ENCODE measurements at regions not wholly inside any gene's neighbourhood (a gene's known extent, or its start where the extent isn't known, plus 50 kb on each side); places are given as distances from the start of the nearest gene placed in this dataset.
"Not testable (repeated sequence)": the region's sequence is repeated elsewhere in the genome, so short reads cannot be mapped to it uniquely, and the experiment has no call there.

DNA sequence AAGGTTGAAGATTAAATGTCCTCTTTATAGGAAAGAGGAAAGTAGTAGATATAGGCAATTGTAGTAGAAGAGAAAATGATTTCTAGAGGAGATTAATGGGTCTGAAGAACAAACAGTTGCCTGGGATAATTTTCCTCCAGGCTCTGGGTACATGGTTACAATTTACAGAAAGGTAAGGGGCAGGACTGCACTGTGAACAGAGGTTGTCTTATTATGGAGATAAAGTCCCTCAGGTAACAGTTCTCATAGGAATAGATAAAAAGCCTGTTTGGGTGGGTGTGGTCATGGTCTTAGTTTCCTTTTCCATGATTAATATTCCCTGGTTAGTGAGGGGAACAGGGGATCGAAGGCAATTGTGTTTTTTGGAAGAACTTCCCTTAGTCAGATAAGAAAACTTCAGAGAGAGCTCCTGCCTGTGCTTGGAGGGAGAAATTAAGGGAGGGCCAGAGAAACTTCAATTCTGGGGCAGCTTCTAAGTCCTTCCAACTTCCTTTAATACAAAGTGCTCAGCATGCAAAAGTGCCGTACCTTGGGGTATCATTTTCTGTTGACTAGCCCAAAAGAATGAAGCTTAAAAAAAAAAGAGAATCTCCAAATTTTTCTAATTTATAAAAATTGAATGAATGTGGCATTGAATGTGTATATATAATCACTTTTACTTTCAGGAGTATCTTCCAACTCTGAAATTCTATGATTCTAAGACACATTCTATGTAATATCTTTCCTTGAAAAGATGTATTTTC lies 295.4 kb upstream of the USP25 start:
- no peak for DNase-seq (ENCODE audit: low read depth)

DNA sequence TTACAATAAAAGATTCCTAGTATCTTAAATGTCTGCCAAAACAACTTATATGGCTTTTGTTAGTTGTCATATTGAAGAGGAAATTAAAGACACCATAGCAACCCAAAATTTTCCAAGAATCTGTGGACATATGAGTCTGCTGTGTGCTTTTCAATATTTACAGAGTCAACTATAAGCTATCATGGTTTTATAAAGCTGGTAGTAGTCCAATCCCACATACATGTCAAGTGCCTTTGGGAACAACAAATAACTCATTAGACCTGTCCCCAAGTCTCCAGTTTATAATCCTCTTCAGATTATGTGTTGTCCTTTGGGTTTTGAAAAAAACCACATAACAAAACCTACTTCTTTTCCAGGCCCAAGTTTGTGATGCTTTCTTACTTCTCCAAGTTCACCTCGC lies 293.8 kb upstream of the USP25 start:
- DNase-seq (ENCODE audit: low read depth): no peak

DNA sequence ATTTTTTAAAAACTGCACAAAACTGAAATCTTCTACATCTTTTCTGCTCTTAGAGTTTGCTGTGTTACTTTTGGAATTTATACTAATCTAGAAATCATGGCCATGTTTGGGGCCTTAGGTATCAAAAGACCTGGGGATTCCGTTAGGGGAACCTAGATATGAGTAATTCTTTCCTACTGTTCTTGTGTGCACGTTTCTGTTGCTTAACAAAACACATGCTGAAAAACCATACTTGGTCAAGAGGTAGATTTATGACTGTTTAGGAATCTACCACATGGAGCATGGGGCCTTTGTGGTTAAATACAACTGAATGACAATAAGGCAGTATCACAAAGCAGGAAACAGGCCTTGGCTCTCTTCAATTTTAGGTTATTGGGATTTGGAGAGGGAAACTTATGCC lies 291.9 kb upstream of the USP25 start:
- DNase-seq (ENCODE audit: low read depth): no peak

DNA sequence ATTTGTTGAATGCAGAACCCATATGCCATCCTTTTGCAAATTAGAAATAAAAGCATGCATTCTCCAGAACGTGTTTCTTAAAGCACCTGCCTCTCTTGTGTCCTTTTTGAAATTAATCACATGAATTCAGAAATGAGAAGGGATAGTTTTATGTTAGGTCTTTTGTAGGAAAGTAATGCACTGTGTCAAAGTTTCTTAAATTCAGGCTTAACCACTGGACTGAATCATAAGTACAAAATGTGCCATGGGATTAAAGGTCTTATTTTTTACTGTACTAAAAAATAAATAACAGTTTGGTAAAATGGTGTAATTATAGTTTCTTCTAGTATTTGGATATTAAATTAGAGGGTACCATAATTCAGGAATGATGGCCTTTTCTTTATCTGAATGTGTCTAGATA lies 290.1 kb upstream of the USP25 start:
- no peak for DNase-seq (ENCODE audit: low read depth)

DNA sequence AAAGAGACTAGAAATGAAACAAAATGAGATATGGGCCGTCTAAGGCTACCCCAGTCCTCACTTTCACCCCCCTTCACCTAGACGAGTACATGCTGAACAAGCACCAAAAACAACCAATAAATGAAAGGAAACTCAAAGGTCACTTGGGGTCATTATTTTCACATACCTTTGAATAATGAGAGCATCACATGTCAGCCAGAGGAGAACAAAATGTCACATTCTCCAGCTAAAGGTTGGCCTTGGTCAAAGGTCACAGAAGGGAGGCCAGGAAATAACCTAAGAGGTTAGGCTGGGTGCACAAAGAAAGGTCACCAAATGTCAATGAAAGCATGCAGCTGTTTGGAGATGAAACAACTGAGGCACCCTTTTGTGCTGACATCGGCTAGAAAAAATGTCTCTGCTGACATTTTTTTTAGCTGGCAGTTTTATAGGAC lies 288.7 kb upstream of the USP25 start:
- no peak for DNase-seq (ENCODE audit: low read depth)

DNA sequence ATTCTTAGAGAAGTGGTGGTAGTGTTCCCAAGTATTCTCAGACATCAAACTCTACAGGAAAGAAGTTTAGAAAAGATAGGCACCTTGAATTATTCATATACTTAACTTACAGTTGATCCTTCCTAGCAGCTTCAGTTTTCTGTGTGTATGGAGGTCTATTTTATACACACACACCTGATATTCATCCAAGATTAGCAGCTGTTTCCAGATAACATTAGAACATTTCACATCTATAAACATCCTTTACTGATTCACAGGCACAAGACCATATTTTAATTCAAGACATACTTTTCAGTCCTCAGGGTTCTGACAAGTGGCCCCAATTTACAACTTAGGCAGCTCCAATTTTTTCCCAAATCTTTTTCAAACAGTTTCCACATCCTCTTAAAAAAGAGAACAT lies 287.8 kb upstream of the USP25 start:
- DNase-seq (ENCODE audit: low read depth): no peak

DNA sequence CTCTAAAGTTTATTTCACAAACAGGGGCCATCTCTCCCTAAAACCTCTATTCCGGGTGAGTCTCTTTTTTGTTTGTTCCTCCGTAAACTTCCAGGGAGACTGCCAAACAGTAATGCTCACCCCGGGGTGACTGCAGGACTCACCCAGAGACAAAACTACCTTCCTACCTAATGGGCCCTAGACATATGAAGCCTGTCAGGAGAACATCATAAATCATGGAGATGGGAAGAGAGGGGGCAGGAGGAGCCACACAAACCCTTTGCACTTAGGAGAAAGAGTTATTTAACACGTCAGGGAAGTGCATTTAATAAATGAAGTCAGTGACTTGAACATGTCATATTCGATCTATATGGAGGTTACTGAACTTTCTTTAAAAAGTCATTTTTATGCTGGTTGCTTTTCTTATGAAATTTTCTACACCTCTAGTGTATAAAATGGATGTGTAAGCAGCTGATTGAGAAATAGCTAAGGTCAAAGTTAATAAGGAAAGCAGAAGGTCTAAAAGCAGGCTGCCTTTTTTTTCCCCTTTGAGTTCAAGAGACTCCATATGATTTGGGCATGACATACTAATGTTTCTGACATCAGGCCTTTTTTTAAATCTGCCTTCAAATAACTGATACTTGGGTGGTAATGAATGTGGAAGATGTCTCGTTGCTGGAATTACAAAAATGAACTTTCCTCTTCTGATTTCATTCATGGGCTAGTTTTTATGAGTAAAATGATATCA lies 286.9 kb upstream of the USP25 start:
- DNase-seq (ENCODE audit: low read depth): no peak

DNA sequence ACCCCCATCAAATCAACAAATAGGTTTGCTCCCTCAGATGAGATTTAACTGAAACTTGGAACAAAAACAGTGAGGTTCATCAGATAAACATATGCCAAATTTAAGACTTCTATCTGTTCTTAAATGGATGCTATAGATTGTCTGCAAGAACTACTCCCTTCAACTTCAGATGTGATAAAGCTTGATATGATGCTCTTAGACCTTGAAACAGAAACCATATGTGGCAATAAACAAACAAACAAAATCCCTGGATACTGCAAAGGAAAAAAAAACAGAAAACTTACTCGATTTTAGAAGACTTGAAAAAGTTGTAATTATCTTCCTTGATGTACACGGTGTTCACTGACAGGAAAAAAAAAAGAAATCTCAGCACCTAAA lies 286.1 kb upstream of the USP25 start:
- DNase-seq (ENCODE audit: low read depth): no peak

DNA sequence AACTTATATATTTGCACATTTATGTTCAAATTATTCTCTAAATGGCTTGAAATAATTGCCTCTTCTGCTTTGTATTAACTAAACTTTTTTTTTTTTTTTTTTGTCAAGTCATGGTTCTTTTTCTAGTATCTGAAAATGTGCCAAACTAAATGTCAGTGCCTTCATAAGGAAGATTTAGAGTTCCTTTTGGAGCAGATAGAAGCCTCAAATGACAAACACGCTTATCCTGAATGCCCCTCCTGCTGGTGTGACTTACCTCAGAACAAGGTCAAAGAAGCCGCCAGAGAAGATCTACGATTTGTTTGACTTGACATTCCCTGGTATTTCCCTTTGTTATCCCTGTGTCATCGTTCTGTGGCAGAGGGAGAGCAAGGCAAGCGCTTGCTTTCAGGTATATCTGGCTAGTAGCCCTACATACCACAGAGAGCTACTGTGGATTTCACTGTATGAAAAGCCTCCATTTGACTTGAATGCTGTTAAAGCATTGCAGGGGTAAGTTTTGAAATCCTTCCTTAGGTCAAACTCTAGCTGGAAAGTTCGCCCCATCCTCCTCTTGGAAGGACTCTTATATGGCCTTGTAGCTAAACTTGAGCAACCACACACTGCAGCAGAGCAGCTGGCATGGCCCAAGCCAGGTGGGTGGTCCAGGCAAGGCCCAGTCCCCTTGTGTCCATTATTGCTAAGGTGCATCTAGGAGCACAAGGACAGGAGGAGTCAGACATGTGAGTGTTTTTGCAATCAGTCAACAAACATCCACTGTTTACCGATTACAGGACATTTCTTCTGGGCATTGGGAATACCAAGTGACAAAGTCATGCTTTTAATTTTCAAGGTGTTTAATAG lies 285.4 kb upstream of the USP25 start:
- no peak for DNase-seq (ENCODE audit: low read depth)

DNA sequence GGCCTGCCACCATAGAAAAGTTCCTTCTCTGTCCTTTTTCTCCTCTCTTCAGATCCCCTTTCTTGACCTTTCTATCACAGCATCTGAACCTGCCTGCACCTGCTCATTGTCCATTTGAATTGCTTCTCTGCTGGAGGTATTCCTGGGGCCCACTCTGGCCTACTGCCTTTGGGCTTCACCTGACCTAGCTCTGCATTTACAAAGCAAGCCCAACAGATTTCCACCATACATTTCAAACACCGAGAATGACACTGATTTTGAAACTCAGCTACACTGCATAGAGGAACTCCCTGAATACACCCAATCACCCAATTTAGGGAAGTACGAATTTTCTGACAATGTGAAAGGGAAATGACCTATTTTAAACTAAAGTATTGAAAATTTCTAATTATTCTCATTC lies 284.5 kb upstream of the USP25 start:
- no peak for DNase-seq (ENCODE audit: low read depth)

DNA sequence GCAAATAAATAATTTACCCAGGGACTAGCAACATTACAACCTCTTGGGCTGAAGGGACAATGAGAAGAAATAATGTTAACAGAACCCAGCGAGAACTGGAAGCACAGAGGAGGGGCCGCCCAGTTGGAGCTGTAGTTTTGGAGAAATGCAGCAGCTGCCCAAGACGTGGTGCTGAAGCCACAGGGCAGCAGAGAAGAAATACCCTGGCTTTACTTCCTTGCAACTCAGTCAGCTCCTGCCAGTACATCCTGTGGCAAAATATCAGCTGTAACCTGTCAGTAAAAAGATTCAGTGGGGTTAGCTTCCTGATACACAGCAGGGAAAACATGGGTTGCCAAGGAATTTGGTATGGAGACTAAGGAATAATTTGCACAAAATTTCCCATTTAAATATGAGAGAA lies 283.6 kb upstream of the USP25 start:
- DNase-seq (ENCODE audit: low read depth): no peak

DNA sequence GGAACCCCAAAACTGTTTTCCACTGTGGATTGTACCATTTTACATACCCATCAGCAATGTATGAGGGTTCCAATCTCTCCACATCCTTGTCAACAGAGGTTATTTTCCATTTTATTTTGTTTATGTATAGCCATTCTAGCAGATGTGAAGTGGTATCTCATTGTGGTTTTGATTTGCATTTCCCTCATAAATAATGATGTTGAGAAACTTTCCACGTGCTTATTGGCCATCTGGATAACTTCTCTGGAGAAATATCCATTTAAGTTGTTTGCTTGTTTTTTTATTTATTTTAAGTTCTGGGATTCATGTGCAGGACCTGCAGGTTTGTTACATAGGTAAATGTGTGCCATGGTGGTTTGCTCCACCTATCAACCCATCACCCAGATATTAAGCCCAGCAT lies 280.2 kb upstream of the USP25 start:
- DNase-seq (ENCODE audit: low read depth): no peak

DNA sequence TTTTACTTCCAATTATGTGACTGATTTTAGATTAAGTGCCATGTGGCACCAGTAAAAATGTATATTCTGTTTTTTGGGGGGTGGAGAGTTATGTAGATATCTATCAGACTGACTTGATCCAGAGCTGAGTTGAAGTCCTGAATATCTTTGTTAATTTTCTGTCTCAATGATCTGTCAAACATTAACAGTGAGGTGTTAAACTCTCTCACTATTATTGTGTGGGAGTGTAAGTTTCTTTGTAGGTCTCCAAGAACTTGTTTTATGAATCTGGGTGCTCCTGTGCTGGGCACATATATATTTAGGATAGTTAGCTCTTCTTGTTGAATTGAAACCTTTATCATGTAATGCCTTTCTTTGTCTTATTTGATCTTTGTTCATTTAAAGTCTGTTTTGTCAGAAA lies 276.5 kb upstream of the USP25 start:
- DNase-seq (ENCODE audit: low read depth): no peak

DNA sequence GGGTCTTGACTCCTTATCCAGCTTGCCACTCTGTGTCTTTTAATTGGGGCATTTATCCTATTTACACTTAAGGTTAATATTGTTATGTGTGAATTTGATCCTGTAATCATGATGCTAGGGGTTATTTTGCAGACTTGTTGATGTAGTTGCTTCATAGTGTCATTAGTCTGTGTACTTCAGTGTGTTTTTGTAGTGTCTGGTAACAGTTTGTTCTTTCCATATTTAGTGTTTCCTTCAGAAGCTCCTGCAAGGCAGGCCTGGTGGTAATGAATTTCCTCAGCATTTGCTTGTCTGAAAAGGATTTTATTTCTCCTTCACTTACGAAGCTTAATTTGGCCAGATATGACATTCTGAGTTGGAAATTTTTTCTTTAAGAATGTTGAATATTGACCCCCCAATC lies 276.0 kb upstream of the USP25 start:
- DNase-seq (ENCODE audit: low read depth): not testable (repeated sequence)

DNA sequence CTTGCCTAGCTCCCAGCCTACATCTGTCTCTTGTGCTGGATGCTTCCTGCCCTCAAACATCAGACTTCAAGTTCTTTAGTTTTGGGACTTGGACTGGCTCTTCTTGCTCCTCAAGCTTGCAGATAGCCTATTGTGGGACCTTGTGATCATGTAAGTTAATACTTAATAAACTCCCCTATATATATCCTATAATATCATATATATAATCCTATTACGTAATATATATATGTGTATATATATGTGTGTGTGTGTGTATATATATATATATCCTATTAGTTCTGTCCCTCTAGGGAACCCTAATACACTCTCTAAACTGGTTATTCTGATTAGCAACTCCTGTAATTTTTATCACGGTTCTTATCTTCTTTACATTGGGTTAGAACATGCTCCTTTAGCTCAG lies 274.9 kb upstream of the USP25 start:
- not testable (repeated sequence) for DNase-seq (ENCODE audit: low read depth)

DNA sequence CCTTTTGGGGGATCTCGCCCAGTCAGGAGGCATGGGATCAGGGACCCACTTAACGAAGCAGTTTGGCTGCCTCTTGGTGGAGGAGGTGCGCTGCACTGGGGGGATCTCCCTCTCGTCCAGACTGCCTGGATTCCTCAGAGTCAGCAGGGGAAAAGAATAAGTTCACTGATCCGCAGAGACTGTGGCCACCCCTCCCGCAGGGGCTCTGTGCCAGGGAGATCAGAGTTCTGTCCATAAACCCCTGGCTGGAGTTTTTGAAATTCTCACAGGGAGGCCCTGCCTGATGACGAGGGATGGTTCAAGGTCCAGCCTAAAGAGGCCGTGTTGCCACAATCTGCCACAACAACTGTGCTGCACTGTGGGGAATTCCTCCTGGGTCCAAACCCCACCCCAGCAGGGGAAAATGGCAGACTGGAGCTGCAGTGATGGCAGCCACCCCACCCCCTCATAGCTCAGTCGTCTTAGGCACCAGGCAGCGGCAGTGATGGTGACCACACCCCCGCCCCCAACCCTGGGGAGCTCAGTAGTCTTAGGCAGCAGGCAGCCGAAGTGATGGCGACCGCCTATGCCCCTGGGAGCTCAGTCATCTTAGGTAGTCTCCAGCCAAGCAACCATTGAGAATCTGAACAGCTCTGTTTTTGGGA lies 273.8 kb upstream of the USP25 start:
- no peak for DNase-seq (ENCODE audit: low read depth)

DNA sequence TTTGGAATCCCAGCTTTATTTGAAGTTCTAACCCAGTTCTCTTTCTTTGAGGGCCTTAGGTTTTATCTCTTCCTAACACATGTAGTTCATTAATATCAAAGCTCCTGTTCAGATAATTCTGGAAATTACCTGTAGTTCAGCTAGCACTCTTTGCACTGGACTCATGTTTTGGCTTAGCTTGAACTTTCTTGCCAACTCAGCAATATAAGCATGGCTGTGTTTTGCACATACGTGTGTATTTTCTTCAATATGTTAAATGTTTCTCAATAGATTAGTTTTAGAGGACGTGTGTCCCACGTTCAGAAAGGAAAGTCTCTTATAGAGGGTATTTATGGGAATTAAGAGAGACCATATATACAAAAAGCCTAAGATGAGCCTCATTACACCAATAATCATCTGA lies 271.8 kb upstream of the USP25 start:
- no peak for DNase-seq (ENCODE audit: low read depth)

DNA sequence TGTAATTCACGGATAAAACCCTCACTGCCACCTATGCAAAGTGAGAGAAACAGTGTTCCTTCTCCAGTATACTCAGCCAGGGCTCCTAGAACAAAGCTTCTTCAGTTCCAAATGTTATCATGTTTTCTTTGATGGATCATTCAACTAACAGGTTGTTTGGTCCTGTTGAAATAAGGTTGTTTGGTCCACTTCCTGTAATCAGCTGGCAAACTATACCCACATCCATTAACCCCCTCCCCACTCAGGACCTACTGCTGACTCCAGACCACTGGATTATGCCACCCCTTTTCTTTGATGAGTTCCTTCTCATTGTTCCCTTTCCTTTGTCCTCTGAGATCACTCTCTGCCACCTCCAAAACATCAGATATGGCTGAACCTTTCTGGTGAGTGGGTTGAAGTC lies 267.7 kb upstream of the USP25 start:
- DNase-seq (ENCODE audit: low read depth): no peak

DNA sequence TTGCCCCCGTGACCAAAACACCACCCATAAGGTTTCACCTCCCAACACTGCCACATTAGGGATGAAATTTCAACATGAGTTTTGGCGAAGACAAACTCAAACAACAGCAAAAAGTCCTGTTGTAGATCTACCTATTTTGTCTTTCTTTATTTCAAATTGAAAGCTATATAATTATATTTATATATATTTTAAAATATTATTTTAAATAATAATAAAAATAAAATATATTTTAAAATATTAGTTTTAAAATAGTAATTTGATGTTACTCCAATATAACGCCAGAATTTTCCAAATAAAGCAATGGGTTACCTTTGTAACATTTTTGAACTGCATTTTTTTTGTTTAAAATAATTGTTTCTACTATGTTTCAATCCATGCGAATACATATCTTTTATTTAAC lies 263.5 kb upstream of the USP25 start:
- no peak for DNase-seq (ENCODE audit: low read depth)

DNA sequence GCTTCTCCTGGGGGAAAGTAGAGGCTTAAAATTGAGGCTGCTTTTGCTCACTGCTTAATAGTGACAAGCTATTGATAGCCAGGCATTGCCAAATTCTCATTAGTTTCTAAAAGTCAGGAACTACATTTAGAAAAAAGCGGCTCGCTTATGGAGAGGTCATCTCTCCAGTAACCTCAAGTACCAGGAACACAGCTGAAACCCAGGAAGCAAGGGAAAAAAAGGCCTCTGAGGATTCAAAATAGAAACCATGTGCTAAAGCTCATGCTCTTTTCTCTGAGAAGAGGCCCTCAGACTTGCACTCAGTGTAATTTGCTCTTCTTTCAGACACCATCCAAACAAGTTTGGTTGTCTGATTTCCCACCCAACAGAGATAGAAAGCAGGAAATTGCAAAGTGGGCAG lies 261.4 kb upstream of the USP25 start:
- no peak for DNase-seq (ENCODE audit: low read depth)

DNA sequence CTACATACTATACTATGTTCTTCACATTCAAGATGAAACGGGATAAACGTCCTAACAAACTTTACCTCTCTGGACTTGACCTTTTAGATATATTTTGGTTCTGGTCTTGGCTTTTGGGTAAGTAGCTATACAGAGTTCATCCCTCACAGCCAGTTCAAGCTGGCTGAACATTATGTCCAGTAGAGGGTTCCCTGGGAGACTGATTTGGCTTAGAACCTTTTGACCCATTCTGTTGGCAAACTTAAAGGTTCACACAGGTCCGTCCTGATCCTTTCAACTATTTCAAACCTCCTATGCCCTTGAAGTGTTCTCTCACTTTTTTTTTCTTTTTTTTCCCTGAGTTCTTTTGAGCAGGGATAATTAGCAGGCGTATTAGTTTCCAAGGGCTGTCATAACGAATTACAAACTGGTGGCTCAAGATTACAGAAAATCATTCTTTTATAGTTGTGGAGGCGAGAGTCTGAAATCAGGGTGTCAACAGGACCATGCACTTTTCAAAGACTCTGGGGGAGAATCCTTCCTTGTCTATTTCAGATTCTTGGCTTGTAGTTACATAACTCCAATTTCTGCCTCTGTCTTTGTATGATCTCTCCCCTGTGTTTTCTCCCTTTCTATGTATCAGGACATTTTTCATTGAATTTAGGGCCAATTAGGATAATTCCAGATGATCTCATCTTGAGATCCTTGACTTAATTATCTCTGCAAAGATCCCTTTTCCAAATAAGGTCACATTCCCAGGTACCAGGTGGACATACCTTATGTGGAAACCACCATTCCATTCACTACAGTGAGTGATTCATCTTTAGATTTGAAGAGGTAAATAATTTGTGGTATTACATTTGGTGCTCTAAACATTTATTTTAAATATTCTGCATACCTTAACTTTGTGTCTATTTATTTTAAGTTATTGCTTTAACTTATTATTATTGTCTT lies 257.4 kb upstream of the USP25 start:
- DNase-seq (ENCODE audit: low read depth): no peak

Measured in stimulated activated CD8-positive, alpha-beta memory T cell treated with anti-CD3 and anti-CD28 coated beads, Interleukin-15, amount 100 ng/mL, for 1 hour (primary cell).